NOMO-1 (cell line): ENCODE measurements at regions not wholly inside any gene's neighbourhood (a gene's known extent, or its start where the extent isn't known, plus 50 kb on each side); places are given as distances from the start of the nearest gene placed in this dataset.

Source experiments
- DNase-seq, 2 experiments: peaks; one replicate each; lab custom pipeline; 2025; ENCODE audit not compliant: unreplicated experiment in 2 of 2; lab: John Stamatoyannopoulos, UW

- no peak for DNase-seq
These were observed 447.4 kb downstream of the COG6 start for GRCh38 chr13:40102854-40103253.

- no peak for DNase-seq
These were observed 448.4 kb downstream of the COG6 start for GRCh38 chr13:40103864-40104263.

- no peak for DNase-seq
These were observed 449.8 kb downstream of the COG6 start for GRCh38 chr13:40105231-40105630.

GRCh38 chr13:40109351-40109844 is 453.9 kb downstream of the COG6 start:
- DNase-seq, result peak in 1 of 2 experiments; percentile 9

GRCh38 chr13:40113643-40114304 is 458.3 kb downstream of the COG6 start:
- no peak for DNase-seq

GRCh38 chr13:40114305-40114896 is 458.9 kb downstream of the COG6 start:
- DNase-seq, result no peak

DNA sequence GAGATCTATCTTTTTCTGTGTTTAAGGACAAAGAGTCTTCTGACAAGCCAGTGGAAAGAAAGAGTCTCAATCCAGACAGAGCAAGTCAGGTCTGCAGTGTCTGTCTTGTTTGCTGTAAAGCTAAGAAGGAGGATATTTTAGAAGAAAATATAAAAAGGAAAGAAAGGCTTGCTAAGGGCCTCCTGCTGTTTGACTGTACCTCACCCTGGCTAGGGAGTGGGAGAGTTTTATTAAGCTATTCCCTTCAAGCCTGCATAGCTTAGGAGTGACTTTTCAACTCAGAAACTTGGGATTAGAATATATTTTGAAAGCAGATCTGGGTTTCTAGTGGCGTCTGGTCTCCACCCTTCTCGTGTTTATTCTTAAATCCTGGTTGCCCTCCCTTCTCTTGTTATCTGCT is 460.0 kb downstream of the COG6 start:
- no peak for DNase-seq

GRCh38 chr13:40116008-40116407 is 460.5 kb downstream of the COG6 start:
- DNase-seq, result peak in 1 of 2 experiments; percentile 44

DNA sequence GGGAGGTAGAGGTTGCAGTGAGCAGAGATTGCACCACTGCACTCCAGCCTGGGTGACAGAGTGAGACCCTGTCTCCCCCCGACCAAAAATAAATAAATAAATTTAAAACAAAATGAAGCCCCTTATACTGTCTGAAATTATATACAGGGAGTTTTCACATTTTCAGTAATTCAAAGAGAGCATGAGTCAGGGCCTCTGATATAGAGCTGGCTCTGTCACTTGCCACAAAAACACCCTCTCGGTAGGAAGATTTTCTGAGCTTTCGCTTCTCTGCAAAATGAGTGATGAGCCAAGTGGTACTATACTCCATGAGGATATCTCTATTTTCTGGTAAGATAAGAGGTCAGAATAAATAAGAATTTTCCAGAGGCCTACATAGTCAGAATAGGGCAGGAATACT is 462.9 kb downstream of the COG6 start:
- no peak for DNase-seq

DNA sequence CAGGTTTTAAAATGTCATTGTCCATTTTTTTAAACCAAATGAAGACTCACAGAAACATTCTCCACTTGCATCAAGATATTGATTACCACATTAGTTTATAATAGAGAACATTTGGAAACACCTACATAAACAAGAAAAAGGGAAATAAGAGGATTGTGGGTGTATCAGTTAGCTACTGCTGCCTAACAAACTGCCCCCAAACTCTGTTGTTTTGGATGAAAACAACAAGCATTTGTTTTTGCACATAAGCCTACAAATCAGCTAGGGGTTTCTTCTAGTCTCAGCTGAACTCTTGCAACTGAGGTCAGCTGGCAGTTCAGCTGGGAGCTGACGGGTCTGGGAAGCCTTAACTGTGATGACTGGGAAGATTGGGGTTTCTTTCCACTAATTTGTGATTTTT is 464.4 kb downstream of the COG6 start:
- no peak for DNase-seq

GRCh38 chr13:40120288-40120687 is 464.8 kb downstream of the COG6 start:
- no peak for DNase-seq

GRCh38 chr13:40120781-40121180 is 465.3 kb downstream of the COG6 start:
- no peak for DNase-seq

GRCh38 chr13:40121722-40122121 is 466.3 kb downstream of the COG6 start:
- DNase-seq, result no peak

DNA sequence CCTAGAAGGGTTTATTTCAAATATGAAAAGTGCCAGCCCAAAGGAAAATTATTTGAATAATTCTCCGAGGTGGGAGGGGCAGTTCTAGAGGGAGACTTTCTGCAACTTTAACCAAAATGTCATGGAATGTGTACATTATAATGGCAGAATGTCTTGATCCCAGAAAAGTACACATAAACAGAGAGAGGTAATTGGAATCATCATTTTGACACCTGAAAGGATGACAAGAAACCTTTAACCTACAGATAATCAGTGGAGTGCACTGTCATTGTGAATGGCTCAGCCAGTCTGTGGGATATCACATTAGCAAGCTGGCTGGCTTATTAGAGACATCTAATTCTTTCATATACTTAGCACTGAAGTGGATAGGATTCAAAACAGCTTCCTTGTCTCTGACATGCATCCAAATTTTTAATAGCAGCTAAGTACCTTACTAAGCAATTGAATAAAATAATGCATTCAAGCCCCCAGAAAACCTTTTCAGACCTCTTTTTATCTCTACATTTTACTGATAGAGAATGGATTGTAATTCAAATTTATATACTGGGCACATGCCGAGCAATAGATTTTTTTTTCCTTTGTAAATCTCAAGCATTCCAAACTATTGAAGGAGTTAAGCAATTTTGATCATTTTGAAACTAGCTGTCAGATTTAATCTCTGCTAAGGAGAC is 468.6 kb downstream of the COG6 start:
- no peak for DNase-seq

DNA sequence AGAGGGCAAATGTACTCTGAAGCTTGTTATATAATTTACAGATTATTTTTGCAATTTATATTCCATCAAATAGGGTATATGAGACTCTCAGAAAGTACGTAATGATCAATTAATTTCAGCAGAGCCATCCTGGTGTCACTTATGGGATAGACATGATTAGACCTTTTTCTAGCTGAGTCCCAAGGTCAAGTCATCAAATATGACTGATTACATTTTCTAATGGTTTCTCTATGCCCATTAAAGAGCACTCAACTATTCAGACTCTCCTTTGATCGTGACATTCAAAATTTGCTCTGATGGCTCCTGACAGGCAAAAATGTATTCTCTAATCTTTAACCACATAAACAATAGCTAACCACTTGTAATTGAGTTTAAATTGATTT is 469.2 kb downstream of the COG6 start:
- DNase-seq, result no peak

- DNase-seq, result no peak
These were observed 469.9 kb downstream of the COG6 start for GRCh38 chr13:40125336-40125735.

DNA sequence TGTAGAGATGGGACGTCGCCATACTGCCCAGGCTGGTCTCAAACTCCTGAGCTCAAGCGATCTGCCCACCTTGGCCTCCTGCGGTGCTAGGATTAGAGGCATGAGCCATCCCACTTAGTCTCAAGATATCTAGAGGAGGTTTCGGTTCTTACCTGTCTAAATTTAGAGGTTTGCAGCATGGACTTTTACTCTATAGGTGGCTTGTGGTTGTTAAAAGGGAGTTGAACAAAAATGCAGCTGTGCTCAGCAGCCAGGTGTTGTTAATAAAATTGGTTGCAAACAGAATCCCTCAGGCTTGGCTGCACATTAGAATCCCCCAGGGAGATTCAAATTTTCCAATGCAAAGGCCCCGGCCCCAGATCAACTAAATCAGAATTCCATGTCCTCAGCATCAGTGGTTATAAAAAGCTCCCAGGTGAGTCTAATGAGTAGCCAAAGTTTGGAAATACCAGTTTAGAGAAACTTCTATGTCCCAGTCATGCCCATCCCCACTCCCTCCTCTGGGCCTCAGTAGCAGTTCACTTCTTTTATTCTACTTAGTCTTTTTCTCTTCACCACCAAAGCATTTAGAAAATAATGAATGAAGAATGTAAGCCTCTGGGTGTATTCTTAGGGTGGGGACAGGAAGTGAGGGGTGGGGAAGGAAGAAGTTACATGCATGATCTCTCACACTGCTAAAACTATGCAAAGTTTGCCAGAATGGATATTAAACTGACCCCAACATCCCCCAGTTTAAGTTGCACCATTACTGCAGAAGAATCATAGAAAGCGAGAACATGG is 471.0 kb downstream of the COG6 start:
- no peak for DNase-seq

GRCh38 chr13:40127476-40127875 is 472.0 kb downstream of the COG6 start:
- no peak for DNase-seq

DNA sequence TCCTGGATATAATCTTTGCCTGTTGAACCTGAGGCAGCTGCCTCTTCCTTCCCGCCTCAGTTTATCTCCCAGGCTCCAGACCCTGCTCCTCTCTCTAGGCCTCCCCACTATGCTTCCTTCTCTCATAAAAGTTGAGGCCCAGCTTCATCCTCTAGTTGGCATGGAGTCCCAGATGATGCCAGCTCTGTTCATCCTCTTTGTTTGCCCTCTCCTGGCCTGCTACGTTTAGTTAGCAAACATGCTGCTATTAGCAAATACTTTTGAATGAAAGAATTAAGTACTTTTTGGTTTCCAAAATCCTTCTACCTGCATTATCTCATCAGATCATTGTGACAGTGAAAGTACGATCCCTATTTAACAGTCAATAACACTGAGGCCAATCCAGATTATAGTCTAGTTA is 472.5 kb downstream of the COG6 start:
- no peak for DNase-seq

DNA sequence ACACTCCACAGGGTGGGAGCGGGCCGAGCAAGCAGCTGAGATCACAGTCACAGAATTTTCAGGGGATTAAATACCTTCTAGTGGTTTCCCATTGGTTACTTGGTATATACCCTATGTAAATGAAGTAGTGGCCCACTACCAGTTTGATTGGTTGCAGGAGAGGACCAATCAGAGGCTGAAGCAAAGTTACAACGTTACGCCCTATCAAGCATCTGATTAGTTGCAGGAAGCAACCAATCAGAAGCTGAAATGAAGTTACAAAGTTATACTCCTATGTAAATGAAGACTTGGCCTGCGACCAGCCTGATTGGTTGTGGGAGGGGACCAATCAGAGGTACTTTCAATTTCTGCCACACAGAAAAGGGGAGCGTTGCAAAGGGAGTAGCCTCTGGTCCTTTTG is 474.0 kb downstream of the COG6 start:
- no peak for DNase-seq

- DNase-seq, result no peak
These were observed 475.6 kb downstream of the COG6 start for GRCh38 chr13:40130871-40131636.
